NOMO-1 (cell line): ENCODE measurements at regions not wholly inside any gene's neighbourhood (a gene's known extent, or its start where the extent isn't known, plus 50 kb on each side); places are given as distances from the start of the nearest gene placed in this dataset.

ENCODE experiments used
- DNase-seq, 2 experiments: peaks; one replicate each; lab custom pipeline; 2025; ENCODE audit not compliant: unreplicated experiment in 2 of 2; lab: John Stamatoyannopoulos, UW

- DNase-seq, result no peak
Measured at GRCh38 chr4:176897226-176897625, 104.5 kb upstream of the VEGFC start.

GRCh38 chr4:176898791-176899190 lies 106.1 kb upstream of the VEGFC start:
- DNase-seq, result no peak

- peak; percentile 5 to 82 for DNase-seq
Measured at GRCh38 chr4:176902710-176903323, 110.1 kb upstream of the VEGFC start.

- DNase-seq, result no peak
Measured at GRCh38 chr4:176906709-176907108, 114.0 kb upstream of the VEGFC start.

- no peak for DNase-seq
Measured at GRCh38 chr4:176910646-176911045, 117.9 kb upstream of the VEGFC start.

GRCh38 chr4:176919631-176920030 lies 126.9 kb upstream of the VEGFC start:
- no peak for DNase-seq

- DNase-seq, result no peak
Measured at GRCh38 chr4:176920694-176921093, 128.0 kb upstream of the VEGFC start.

- no peak for DNase-seq
Measured at GRCh38 chr4:176921256-176921655, 128.5 kb upstream of the VEGFC start.

- no peak for DNase-seq
Measured at GRCh38 chr4:176924238-176924637, 131.5 kb upstream of the VEGFC start.

GRCh38 chr4:176925962-176926361 lies 133.2 kb upstream of the VEGFC start:
- no peak for DNase-seq

- DNase-seq, result no peak
Measured at GRCh38 chr4:176927117-176927516, 134.4 kb upstream of the VEGFC start.

GRCh38 chr4:176927664-176928063 lies 134.9 kb upstream of the VEGFC start:
- DNase-seq, result no peak

- DNase-seq, result no peak
Measured at GRCh38 chr4:176939445-176939844, 146.7 kb upstream of the VEGFC start.

- DNase-seq, result no peak
Measured at GRCh38 chr4:176945334-176945733, 152.6 kb upstream of the VEGFC start.

GRCh38 chr4:176949029-176949428 lies 156.3 kb upstream of the VEGFC start:
- no peak for DNase-seq

- no peak for DNase-seq
Measured at GRCh38 chr4:176953021-176953420, 160.3 kb upstream of the VEGFC start.

- no peak for DNase-seq
Measured at GRCh38 chr4:176957353-176958118, 164.8 kb upstream of the VEGFC start.

GRCh38 chr4:176959980-176960379 lies 167.3 kb upstream of the VEGFC start:
- no peak for DNase-seq

GRCh38 chr4:176963121-176963520 lies 170.4 kb upstream of the VEGFC start:
- no peak for DNase-seq

GRCh38 chr4:176964116-176964691 lies 171.5 kb upstream of the VEGFC start:
- DNase-seq, result peak; percentile 41 to 54

GRCh38 chr4:176967586-176967985 lies 174.9 kb upstream of the VEGFC start:
- no peak for DNase-seq

GRCh38 chr4:176968094-176968493 lies 175.4 kb upstream of the VEGFC start:
- no peak for DNase-seq
